ENCODE measurements at regions not wholly inside any gene's neighbourhood (a gene's known extent, or its start where the extent isn't known, plus 50 kb on each side); places are given as distances from the start of the nearest gene placed in this dataset.

GRCh38 chr10:85429126-85429525, 937.5 kb downstream of the GRID1 start:
- DNase-seq (ENCODE audit: extremely low read depth in 1 of 4, low spot score in 3 of 4) (no peak), FAIRE-seq (no peak), ATAC-seq (no peak)
- H3K4me1 ChIP-seq (replicated peaks in 1 of 2; ENCODE audit: control insufficient read depth in 2 of 2, insufficient read depth in 2 of 2, low read length in 2 of 2) = no peaks in the 10 kb centered on the region
- no peak overlapping the region for H2AFZ ChIP-seq (ENCODE audit: low read depth, low read length)
- H3K27me3 ChIP-seq (ENCODE audit: control insufficient read depth in 2 of 2, insufficient read depth in 2 of 2, low read length in 2 of 2) = no peaks in the 10 kb centered on the region
- in situ Hi-C loops (cut with MboI) (no loop called here), intact Hi-C loops (cut with micrococcal nuclease) (no loop called here)
- H3K9me1 ChIP-seq (ENCODE audit: control insufficient read depth, insufficient read depth, low read length) = no peaks in the 10 kb centered on the region
- H3K36me3 ChIP-seq (ENCODE audit: control insufficient read depth, insufficient read depth, low read length) = no peaks in the 10 kb centered on the region
- 2% methylated on average over 3 of the region's 3 CpGs for WGBS (ENCODE audit: insufficient coverage, low coverage, missing lambda C conversion rate)
- H3K9me3 ChIP-seq (replicated peaks; ENCODE audit: control insufficient read depth, insufficient read depth, low read depth, low read length) = no peaks in the 10 kb centered on the region
- no TSS peak for BruUV-seq (replicated peaks)
- no peaks in the 10 kb centered on the region for H3K79me2 ChIP-seq (ENCODE audit: control insufficient read depth, insufficient read depth, low read length)
- H3K4me3 ChIP-seq = no peak overlapping the region
- POLR2A ChIA-PET = no interaction called here
- no peak overlapping the region for H3K4me2 ChIP-seq (ENCODE audit: insufficient read depth, low read length)
- H4K20me1 ChIP-seq (replicated peaks; ENCODE audit: control insufficient read depth, insufficient read depth, low read length) = no peaks in the 10 kb centered on the region
- no peak overlapping the region for H3K9ac ChIP-seq (ENCODE audit: insufficient read depth in 1 of 2, low read depth in 2 of 2, low read length in 2 of 2)
- TF ChIP-seq, protein P1, sequence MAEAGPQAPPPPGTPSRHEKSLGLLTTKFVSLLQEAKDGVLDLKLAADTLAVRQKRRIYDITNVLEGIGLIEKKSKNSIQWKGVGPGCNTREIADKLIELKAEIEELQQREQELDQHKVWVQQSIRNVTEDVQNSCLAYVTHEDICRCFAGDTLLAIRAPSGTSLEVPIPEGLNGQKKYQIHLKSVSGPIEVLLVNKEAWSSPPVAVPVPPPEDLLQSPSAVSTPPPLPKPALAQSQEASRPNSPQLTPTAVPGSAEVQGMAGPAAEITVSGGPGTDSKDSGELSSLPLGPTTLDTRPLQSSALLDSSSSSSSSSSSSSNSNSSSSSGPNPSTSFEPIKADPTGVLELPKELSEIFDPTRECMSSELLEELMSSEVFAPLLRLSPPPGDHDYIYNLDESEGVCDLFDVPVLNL (CRISPR knock-in tag; IDR thresholded peaks at IDR 0.05; ENCODE audit: low read depth) = no peak
- no peak for TF ChIP-seq ZSCAN29 (IDR thresholded peaks at IDR 0.05)
- no peak for TF ChIP-seq ZNF668 (CRISPR knock-in tag; IDR thresholded peaks at IDR 0.05)
- TF ChIP-seq, protein P2, sequence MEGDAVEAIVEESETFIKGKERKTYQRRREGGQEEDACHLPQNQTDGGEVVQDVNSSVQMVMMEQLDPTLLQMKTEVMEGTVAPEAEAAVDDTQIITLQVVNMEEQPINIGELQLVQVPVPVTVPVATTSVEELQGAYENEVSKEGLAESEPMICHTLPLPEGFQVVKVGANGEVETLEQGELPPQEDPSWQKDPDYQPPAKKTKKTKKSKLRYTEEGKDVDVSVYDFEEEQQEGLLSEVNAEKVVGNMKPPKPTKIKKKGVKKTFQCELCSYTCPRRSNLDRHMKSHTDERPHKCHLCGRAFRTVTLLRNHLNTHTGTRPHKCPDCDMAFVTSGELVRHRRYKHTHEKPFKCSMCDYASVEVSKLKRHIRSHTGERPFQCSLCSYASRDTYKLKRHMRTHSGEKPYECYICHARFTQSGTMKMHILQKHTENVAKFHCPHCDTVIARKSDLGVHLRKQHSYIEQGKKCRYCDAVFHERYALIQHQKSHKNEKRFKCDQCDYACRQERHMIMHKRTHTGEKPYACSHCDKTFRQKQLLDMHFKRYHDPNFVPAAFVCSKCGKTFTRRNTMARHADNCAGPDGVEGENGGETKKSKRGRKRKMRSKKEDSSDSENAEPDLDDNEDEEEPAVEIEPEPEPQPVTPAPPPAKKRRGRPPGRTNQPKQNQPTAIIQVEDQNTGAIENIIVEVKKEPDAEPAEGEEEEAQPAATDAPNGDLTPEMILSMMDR (IDR thresholded peaks at IDR 0.05 in 2 of 3, conservative IDR thresholded peaks at IDR 0.05 in 1 of 3; ENCODE audit: insufficient read depth in 2 of 3, low read depth in 1 of 3, low read length in 3 of 3) = no peak
- no peak for TF ChIP-seq ZNF263 (CRISPR knock-in tag; IDR thresholded peaks at IDR 0.05; ENCODE audit: borderline replicate concordance)
- no peak for TF ChIP-seq ZNF282 (CRISPR knock-in tag; IDR thresholded peaks at IDR 0.05)
- TF ChIP-seq ZKSCAN1 (IDR thresholded peaks at IDR 0.05; ENCODE audit: low read depth, low read length) = no peak
- no peak for TF ChIP-seq ZNF518B (CRISPR knock-in tag; IDR thresholded peaks at IDR 0.05)
- no peak for TF ChIP-seq EP300 (IDR thresholded peaks at IDR 0.05; ENCODE audit: low read length)
- TF ChIP-seq, protein P3, sequence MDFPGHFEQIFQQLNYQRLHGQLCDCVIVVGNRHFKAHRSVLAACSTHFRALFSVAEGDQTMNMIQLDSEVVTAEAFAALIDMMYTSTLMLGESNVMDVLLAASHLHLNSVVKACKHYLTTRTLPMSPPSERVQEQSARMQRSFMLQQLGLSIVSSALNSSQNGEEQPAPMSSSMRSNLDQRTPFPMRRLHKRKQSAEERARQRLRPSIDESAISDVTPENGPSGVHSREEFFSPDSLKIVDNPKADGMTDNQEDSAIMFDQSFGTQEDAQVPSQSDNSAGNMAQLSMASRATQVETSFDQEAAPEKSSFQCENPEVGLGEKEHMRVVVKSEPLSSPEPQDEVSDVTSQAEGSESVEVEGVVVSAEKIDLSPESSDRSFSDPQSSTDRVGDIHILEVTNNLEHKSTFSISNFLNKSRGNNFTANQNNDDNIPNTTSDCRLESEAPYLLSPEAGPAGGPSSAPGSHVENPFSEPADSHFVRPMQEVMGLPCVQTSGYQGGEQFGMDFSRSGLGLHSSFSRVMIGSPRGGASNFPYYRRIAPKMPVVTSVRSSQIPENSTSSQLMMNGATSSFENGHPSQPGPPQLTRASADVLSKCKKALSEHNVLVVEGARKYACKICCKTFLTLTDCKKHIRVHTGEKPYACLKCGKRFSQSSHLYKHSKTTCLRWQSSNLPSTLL (IDR thresholded peaks at IDR 0.05) = no peak
- no peak for TF ChIP-seq TAF1 (IDR thresholded peaks at IDR 0.05; ENCODE audit: control insufficient read depth, extremely low read depth, insufficient read depth, low read length, severe bottlenecking)
- CTCF ChIA-PET (ENCODE audit: low intra/inter-chr PET ratio) = no interaction called here
- H3K27ac ChIP-seq (ENCODE audit: extremely low read depth, low read depth, low read length) = no peak overlapping the region

All from K562 (cell line).